Esophagus (tissue), 2 donors: ENCODE measurements at regions not wholly inside any gene's neighbourhood (a gene's known extent, or its start where the extent isn't known, plus 50 kb on each side); places are given as distances from the start of the nearest gene placed in this dataset.

Source experiments
- H3K27ac ChIP-seq, 2 donors: one replicate each; pipeline ENCODE4 v1.5.1; 2013; ENCODE audit warnings: low read depth in 2 of 2, mild to moderate bottlenecking in 2 of 2, inconsistent platforms in 1 of 2, low read length in 1 of 2, moderate library complexity in 1 of 2
- H3K27me3 ChIP-seq, 2 donors: one replicate each; pipeline ENCODE4 v1.6.1; 2013; ENCODE audit warnings: low read length in 2 of 2, control low read depth in 1 of 2, mild to moderate bottlenecking in 1 of 2; ENCODE audit not compliant: insufficient read depth in 2 of 2, control insufficient read depth in 1 of 2
- H3K36me3 ChIP-seq, 2 donors: one replicate each; pipeline ENCODE4 v1.6.1; 2013; ENCODE audit warnings: low read length in 1 of 2; ENCODE audit not compliant: control insufficient read depth in 2 of 2, insufficient read depth in 2 of 2
- H3K4me1 ChIP-seq, 2 donors: one replicate each; pipeline ENCODE4 v1.6.1; 2013; ENCODE audit warnings: low read length in 1 of 2; ENCODE audit not compliant: control insufficient read depth in 2 of 2, insufficient read depth in 2 of 2
- H3K4me3 ChIP-seq, 2 donors: one replicate each; pipeline ENCODE4 v1.5.1; 2013; ENCODE audit warnings: low read length in 2 of 2, mild to moderate bottlenecking in 2 of 2, low read depth in 1 of 2, moderate library complexity in 1 of 2
- H3K9me3 ChIP-seq, 2 donors: one replicate each; pipeline ENCODE4 v1.6.1; 2013; ENCODE audit warnings: mild to moderate bottlenecking in 2 of 2, low read depth in 1 of 2, low read length in 1 of 2, moderate library complexity in 1 of 2; ENCODE audit not compliant: control insufficient read depth in 2 of 2, insufficient read depth in 1 of 2
- WGBS, 2 donors: extraction: QIAGEN DNeasy Blood & Tissue Kit; methylation state at CpG; one replicate each; pipeline ENCODE4 v1.1.7; 2013; 5-methylcytosine and 5-hydroxymethylcytosine counted together
- donor health status: healthy with polysubstance abuse.
- donor health status: Bipolar disorder and iron deficiency.

DNA sequence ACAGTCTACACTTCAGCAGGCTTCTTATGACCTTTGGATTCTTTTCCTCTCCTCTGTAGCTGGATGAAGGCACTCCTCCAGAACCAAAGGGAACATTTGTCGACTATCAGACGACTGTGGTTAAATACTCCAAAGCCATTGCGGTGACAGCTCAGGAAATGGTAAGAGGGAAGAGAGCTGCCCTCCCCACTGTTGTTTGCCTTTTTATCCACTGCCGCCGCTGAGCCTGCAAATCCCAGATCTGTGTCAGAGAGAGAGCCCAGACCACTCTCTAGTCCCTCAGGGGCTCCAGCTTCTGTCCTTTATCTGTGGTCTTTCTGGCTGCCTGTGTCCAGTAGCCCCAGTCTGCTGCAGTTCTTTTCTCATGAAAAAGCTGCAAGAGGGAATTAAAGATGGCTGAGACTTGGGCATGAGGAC lies 261.5 kb upstream of the TPM1 start:
- H3K36me3 ChIP-seq: no peaks in the 10 kb centered on the region
- H3K9me3 ChIP-seq: no peaks in the 10 kb centered on the region
- no peak overlapping the region for H3K27ac ChIP-seq
- no peaks in the 10 kb centered on the region for H3K27me3 ChIP-seq
- H3K4me3 ChIP-seq: no peak overlapping the region
- peaks cover 0 to 5% of the 10 kb centered on the region in 2 donors for H3K4me1 ChIP-seq
- 67 to 68% methylated on average over 5 of the region's 5 CpGs for WGBS, 2 donors

DNA sequence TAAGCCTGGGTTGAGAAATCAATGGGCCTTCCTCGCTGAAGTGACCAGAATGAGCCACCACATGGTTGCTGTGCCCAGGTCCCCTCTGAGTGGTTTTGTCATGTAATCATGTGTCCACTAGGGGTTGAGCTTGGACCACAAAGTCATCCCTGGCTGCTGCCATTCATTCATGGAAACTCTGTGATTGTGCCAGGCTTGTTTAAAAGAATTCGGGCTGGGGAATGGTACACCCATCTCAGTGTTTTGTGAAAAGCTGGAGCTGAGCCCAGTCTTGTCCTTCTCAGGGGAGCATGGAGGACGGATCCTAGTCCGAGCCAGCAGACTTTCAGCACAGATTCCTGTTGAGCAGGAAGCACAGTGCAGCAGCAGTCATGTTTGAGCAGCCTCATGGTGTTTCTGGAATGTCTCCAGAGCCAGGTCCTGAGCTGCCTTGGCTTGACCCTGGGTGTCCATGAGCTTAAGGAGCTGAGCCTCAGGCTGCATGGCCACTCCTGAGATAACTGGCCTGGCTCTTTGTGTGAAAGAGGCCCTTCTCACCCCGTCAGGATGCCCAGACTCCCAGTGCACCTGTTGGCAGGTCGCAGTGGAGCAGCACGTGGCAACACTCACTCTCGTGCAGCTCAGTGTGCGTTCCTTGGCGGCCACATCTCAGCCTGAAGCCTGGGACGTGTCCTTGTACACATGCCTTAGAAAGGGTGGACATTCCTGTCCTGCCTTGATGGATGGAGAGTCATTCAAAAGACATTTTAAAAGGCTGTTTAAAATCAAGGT lies 260.3 kb upstream of the TPM1 start:
- Histone ChIP-seq H3K4me1 (peaks cover 0 to 5% of the 10 kb centered on the region in 2 donors), H3K36me3 (no peaks in the 10 kb centered on the region), H3K4me3 (no peak overlapping the region), H3K27ac (no peak overlapping the region), H3K27me3 (no peaks in the 10 kb centered on the region), H3K9me3 (no peaks in the 10 kb centered on the region)
- WGBS, 2 donors: 26 to 27% methylated on average over 11 of the region's 11 CpGs

- H3K27me3 ChIP-seq: no peaks in the 10 kb centered on the region
- no peak overlapping the region for H3K27ac ChIP-seq
- H3K9me3 ChIP-seq: no peaks in the 10 kb centered on the region
- 81 to 83% methylated on average over 1 of the region's 1 CpG for WGBS, 2 donors
- H3K4me3 ChIP-seq: no peak overlapping the region
- H3K36me3 ChIP-seq: no peaks in the 10 kb centered on the region
- H3K4me1 ChIP-seq: peaks cover 0 to 5% of the 10 kb centered on the region in 2 donors
Measured at GRCh38 chr15:62782896-62783295, 259.7 kb upstream of the TPM1 start.

DNA sequence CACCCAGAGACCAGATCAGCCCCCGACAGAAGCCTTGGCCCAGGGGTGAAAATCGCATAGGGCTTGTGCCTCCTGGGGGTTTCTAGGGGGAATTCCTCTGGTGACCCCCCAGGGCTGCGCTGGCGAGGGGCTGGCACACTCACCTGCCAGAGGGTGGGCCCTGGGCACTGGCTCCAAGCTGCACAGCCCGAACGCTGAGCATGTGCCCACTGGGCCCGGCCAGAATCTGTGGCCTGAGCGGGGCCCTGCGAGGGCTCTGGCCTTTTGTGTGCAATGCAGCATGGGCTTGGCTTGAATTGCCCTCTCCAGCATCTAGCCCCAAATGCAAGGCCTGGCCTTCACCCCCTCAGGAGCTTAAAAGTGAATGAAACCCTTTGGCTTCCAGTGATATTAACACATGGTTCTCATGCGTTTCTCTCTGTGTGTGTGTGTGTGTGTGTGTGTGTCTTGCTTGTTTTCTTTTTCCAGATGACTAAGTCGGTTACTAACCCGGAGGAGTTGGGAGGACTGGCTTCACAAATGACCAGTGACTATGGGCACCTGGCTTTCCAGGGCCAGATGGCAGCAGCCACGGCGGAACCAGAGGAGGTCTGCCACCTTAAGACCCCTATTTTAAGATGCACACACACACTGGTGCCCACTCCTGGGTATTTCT lies 259.1 kb upstream of the TPM1 start:
- no peaks in the 10 kb centered on the region for H3K36me3 ChIP-seq
- peaks cover 0 to 5% of the 10 kb centered on the region in 2 donors for H3K4me1 ChIP-seq
- no peak overlapping the region for H3K27ac ChIP-seq
- no peaks in the 10 kb centered on the region for H3K9me3 ChIP-seq
- no peak overlapping the region for H3K4me3 ChIP-seq
- 91 to 93% methylated on average over 14 of the region's 14 CpGs for WGBS, 2 donors
- H3K27me3 ChIP-seq: no peaks in the 10 kb centered on the region

DNA sequence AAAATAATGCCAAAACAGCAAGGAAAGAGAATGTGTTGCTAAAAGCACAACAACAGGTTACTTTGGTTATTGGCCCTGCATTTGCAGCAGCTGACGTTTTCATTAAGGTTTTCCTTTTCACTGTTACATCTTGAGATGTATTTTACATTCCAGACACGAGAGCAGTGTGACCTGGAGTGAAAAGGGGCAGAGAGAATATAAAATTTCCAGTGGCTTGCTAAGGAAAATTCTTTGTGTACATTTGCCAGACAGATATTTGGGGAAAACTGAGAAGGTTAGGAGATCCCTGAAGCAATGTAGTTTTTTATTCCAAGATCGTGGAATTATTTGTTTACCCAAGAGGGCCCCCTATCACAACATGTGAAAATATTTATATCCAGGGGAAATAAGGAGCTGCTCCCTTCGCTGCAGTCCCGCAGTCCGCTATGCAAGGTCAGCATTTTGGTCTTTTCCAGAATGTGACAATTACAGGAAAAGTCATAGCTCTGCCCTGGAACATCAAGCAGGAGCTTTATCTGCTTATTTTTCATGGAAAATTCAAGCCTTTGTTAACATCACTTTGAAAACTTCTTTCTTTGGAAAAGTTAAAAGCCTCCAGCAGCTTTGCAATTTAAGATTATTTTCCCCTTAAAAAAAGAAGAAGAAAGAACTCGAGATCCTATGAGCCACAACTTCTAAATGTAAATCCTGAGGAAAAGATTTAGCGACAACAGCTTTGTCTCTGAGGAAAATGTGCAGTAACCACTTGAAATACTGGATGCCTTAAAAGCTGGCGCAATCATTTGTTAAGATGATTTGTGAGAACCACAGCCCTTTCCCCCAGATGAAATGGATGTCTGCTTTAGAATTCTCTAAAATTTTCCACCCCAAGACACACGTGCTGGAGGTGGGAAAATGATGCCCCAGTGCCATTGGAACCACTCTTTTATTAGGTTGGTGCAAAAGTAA lies 256.4 kb upstream of the TPM1 start:
- no peaks in the 10 kb centered on the region for H3K27me3 ChIP-seq
- 75 to 76% methylated on average over 10 of the region's 10 CpGs for WGBS, 2 donors
- no peaks in the 10 kb centered on the region for H3K9me3 ChIP-seq
- H3K4me1 ChIP-seq: peaks cover 0 to 5% of the 10 kb centered on the region in 2 donors
- H3K36me3 ChIP-seq: no peaks in the 10 kb centered on the region
- no peak overlapping the region for H3K27ac ChIP-seq
- H3K4me3 ChIP-seq: no peak overlapping the region

DNA sequence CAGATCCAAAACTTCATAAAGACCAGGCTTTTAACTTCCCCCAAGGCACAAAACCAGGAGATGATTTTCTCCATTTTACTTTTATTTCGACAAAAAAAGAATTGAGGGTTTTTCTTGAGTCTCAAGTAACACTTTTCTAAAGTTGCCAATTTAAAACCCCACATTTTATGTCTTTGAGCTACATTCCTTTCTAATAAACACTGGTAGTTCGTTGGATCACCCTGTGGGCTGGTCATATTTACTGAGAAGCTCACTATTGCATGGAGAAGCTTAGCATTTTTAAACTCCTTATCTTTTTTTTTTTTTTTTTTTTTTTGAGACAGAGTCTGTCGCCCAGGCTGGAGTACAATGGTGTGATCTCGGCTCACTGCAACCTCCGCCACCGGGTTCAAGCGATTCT lies 255.1 kb upstream of the TPM1 start:
- WGBS, 2 donors: 93 to 94% methylated on average over 7 of the region's 7 CpGs
- no peaks in the 10 kb centered on the region for H3K9me3 ChIP-seq
- no peak overlapping the region for H3K27ac ChIP-seq
- no peaks in the 10 kb centered on the region for H3K36me3 ChIP-seq
- H3K27me3 ChIP-seq: no peaks in the 10 kb centered on the region
- H3K4me3 ChIP-seq: no peak overlapping the region
- H3K4me1 ChIP-seq: peaks cover 0 to 2% of the 10 kb centered on the region in 2 donors

DNA sequence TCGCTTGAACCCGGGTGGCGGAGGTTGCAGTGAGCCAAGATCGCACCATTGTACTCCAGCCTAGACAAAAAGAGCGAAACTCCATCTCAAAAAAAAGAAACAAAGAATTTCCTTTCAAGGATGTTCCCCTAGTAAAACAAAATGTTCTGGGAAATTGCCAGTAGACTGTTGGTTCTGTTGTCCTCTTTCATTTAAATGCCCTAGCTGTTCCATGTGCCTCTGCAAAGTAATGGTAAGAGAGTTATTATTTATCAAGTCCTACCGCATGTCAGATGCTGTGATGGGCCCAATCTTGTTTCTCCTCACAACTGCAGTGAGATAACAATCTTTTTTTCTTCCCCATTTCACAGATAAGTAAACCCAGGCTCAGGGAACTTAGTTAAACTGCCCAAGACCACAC lies 254.3 kb upstream of the TPM1 start:
- Histone ChIP-seq H3K9me3 (no peaks in the 10 kb centered on the region), H3K4me1 (no peaks in the 10 kb centered on the region), H3K36me3 (no peaks in the 10 kb centered on the region), H3K4me3 (no peak overlapping the region), H3K27ac (no peak overlapping the region), H3K27me3 (no peaks in the 10 kb centered on the region)
- WGBS, 2 donors: 94% methylated on average over 6 of the region's 6 CpGs

GRCh38 chr15:62790546-62790945 lies 252.0 kb upstream of the TPM1 start:
- Histone ChIP-seq H3K36me3 (no peaks in the 10 kb centered on the region), H3K27ac (no peak overlapping the region), H3K27me3 (no peaks in the 10 kb centered on the region), H3K4me3 (no peak overlapping the region), H3K9me3 (no peaks in the 10 kb centered on the region), H3K4me1 (peaks cover 0 to 3% of the 10 kb centered on the region in 2 donors)
- WGBS, 2 donors: 93% methylated on average over 4 of the region's 4 CpGs

DNA sequence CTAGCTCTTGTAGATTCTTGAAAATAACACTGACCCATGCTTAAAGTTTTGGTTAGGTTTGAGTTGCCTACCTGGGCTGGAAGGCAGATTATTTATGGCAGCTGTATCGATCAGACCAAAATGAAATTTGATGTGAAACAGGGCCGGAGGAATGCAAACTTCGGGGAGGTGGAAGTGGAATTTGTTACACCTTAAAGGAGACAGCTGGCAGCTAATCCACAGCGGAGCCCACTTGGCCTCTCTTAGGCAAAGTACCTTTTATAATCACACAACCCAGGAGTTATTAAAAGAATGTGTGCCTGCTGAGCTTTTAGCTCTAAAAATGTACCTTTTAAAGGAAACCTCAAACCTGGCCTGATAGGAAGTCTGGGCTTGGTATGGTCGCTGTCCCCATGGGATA lies 250.9 kb upstream of the TPM1 start:
- Histone ChIP-seq H3K27me3 (no peaks in the 10 kb centered on the region), H3K4me1 (peaks cover 0 to 3% of the 10 kb centered on the region in 2 donors), H3K4me3 (no peak overlapping the region), H3K36me3 (no peaks in the 10 kb centered on the region), H3K9me3 (no peaks in the 10 kb centered on the region), H3K27ac (no peak overlapping the region)
- 76 to 87% methylated on average over 5 of the region's 5 CpGs for WGBS, 2 donors
